ENCODE measurements at regions not wholly inside any gene's neighbourhood (a gene's known extent, or its start where the extent isn't known, plus 50 kb on each side); places are given as distances from the start of the nearest gene placed in this dataset.

GRCh38 chr6:125469915-125470314, 168.1 kb upstream of the HDDC2 start:
- intact Hi-C loops (cut with DNase I; ENCODE audit: low total_unique reads) (no loop called here), in situ Hi-C loops (cut with MboI; ENCODE audit: low sequenced_read_pairs in 4 of 4) (no loop called here)
- H3K27me3 ChIP-seq = no peaks in the 10 kb centered on the region
- H3K4me1 ChIP-seq = no peaks in the 10 kb centered on the region
- DNase-seq (no peak), ATAC-seq (no peak)
- H3K9me3 ChIP-seq = no peaks in the 10 kb centered on the region
- no peak overlapping the region for H3K4me3 ChIP-seq
- H3K27ac ChIP-seq = no peak overlapping the region
- no peak for TF ChIP-seq CTCF (IDR thresholded peaks at IDR 0.05 in 4 of 5, conservative IDR thresholded peaks at IDR 0.05 in 1 of 5)
- no peaks in the 10 kb centered on the region for H3K36me3 ChIP-seq

GRCh38 chr6:125471667-125472066, 169.9 kb upstream of the HDDC2 start:
- intact Hi-C loops (cut with DNase I; ENCODE audit: low total_unique reads) (no loop called here), in situ Hi-C loops (cut with MboI; ENCODE audit: low sequenced_read_pairs in 4 of 4) (no loop called here)
- no peak for DNase-seq
- no peak for ATAC-seq
- no peaks in the 10 kb centered on the region for H3K36me3 ChIP-seq
- H3K27me3 ChIP-seq = no peaks in the 10 kb centered on the region
- H3K9me3 ChIP-seq = no peaks in the 10 kb centered on the region
- TF ChIP-seq CTCF (IDR thresholded peaks at IDR 0.05 in 4 of 5, conservative IDR thresholded peaks at IDR 0.05 in 1 of 5) (no peak), POLR2A (IDR thresholded peaks at IDR 0.05) (no peak)
- no peak overlapping the region for H3K27ac ChIP-seq
- H3K4me3 ChIP-seq = no peak overlapping the region
- no peaks in the 10 kb centered on the region for H3K4me1 ChIP-seq

- ATAC-seq (no peak), DNase-seq (no peak)
- Histone ChIP-seq H3K27ac (no peak overlapping the region), H3K36me3 (no peaks in the 10 kb centered on the region), H3K4me1 (no peaks in the 10 kb centered on the region), H3K27me3 (no peaks in the 10 kb centered on the region), H3K9me3 (no peaks in the 10 kb centered on the region), H3K4me3 (no peak overlapping the region)
- intact Hi-C loops (cut with DNase I; ENCODE audit: low total_unique reads) (no loop called here), in situ Hi-C loops (cut with MboI; ENCODE audit: low sequenced_read_pairs in 4 of 4) (no loop called here)
- TF ChIP-seq POLR2A (IDR thresholded peaks at IDR 0.05) = no peak
- no peak for TF ChIP-seq CTCF (IDR thresholded peaks at IDR 0.05 in 4 of 5, conservative IDR thresholded peaks at IDR 0.05 in 1 of 5)
Measured at GRCh38 chr6:125474061-125474460, 172.3 kb upstream of the HDDC2 start.

GRCh38 chr6:125477156-125477555, 175.4 kb upstream of the HDDC2 start:
- in situ Hi-C loops (cut with MboI; ENCODE audit: low sequenced_read_pairs in 4 of 4) = no loop called here
- H3K4me3 ChIP-seq = no peak overlapping the region
- intact Hi-C loops (cut with DNase I; ENCODE audit: low total_unique reads) = no loop called here

DNA sequence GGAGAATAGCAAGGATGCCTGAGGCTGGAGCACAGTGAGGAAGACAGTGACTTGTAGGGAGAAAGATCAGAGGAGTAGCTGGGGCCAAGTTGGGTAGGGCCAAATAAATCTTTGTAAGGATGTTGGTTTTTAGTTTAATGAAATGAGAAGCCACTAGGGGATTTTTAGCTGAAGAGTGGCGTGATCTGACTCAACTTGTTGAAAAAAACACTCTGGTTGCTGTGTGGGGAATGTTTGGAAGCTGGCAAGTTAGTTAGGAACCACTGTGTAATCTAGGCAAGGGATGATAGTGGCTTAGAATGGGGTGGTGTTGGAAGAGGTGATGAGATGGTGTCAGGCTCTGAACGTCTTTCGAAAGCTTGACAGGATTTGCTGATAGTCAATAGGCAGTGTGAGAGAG, 176.1 kb upstream of the HDDC2 start:
- no peak for ATAC-seq
- intact Hi-C loops (cut with DNase I; ENCODE audit: low total_unique reads) = no loop called here
- no peaks in the 10 kb centered on the region for H3K36me3 ChIP-seq

More at GRCh38 chr6:125477156-125477555, 175.4 kb upstream of the HDDC2 start:
- H3K4me1 ChIP-seq = peaks cover 0 to 3% of the 10 kb centered on the region in 2 donors
- H3K27me3 ChIP-seq = no peaks in the 10 kb centered on the region
- ATAC-seq (no peak), DNase-seq (no peak)
- H3K36me3 ChIP-seq = no peaks in the 10 kb centered on the region
- TF ChIP-seq POLR2A (IDR thresholded peaks at IDR 0.05) = no peak
- H3K9me3 ChIP-seq = no peaks in the 10 kb centered on the region
- no peak overlapping the region for H3K27ac ChIP-seq

More for the DNA sequence above, 176.1 kb upstream of the HDDC2 start:
- no peak for DNase-seq
- in situ Hi-C loops (cut with MboI; ENCODE audit: low sequenced_read_pairs in 4 of 4) = no loop called here
- Histone ChIP-seq H3K9me3 (no peaks in the 10 kb centered on the region), H3K4me3 (no peak overlapping the region), H3K4me1 (peaks cover 0 to 3% of the 10 kb centered on the region in 2 donors), H3K27ac (no peak overlapping the region), H3K27me3 (no peaks in the 10 kb centered on the region)
- TF ChIP-seq POLR2A (IDR thresholded peaks at IDR 0.05) (no peak), CTCF (IDR thresholded peaks at IDR 0.05 in 4 of 5, conservative IDR thresholded peaks at IDR 0.05 in 1 of 5) (no peak)
